A549 (cell line): ENCODE measurements at regions not wholly inside any gene's neighbourhood (a gene's known extent, or its start where the extent isn't known, plus 50 kb on each side); places are given as distances from the start of the nearest gene placed in this dataset.

Source experiments
- HEYL ChIP-seq: fragments of 250-450 bp; sonication (Bioruptor Pico); IDR thresholded peaks from 2 replicates; pipeline ENCODE4 v1.8.0; 2021; ENCODE audit warnings: mild to moderate bottlenecking, moderate library complexity
- JUNB ChIP-seq: fragments of >200 bp; sonication (Bioruptor Twin); formaldehyde crosslinking; IDR thresholded peaks from 2 replicates; pipeline ENCODE4 v1.6.1; 2016
- POLR2A ChIP-seq: IDR thresholded peaks from 2 replicates; pipeline ENCODE4 v1.6.1; 2012; ENCODE audit warnings: mild to moderate bottlenecking, low read length

- no peak for TF ChIP-seq POLR2A
- TF ChIP-seq JUNB, result no peak
- no peak for TF ChIP-seq HEYL (CRISPR knock-in tag)
These were observed 194.1 kb upstream of the GRIK2 start for GRCh38 chr6:101199441-101199840.
